PFSK-1 (cell line): ENCODE measurements at regions not wholly inside any gene's neighbourhood (a gene's known extent, or its start where the extent isn't known, plus 50 kb on each side); places are given as distances from the start of the nearest gene placed in this dataset.

ENCODE experiments used
- FOXP2 ChIP-seq: optimal IDR thresholded peaks from 2 replicates; pipeline ENCODE3; 2011; ENCODE audit warnings: borderline replicate concordance, control low read depth, inconsistent platforms; ENCODE audit not compliant: insufficient read depth; ENCODE audit errors: extremely low read length, extremely low read depth
- POLR2AphosphoS5 ChIP-seq: IDR thresholded peaks from 2 replicates; pipeline ENCODE4 v1.6.1; 2012; ENCODE audit warnings: low read depth, mild to moderate bottlenecking, control low read depth, low read length, moderate library complexity
- SIN3A ChIP-seq: IDR thresholded peaks from 2 replicates; pipeline ENCODE4 v1.6.1; 2012; ENCODE audit warnings: mild to moderate bottlenecking, low read length, moderate library complexity, borderline replicate concordance; ENCODE audit not compliant: insufficient read depth
- TAF1 ChIP-seq: IDR thresholded peaks from 2 replicates; pipeline ENCODE4 v1.6.1; 2012; ENCODE audit warnings: low read length, control low read depth, borderline replicate concordance; ENCODE audit not compliant: insufficient read depth
- TF ChIP-seq, protein P1 (sequence below), 2 experiments: IDR thresholded peaks; 2 replicates each; pipeline versions ENCODE4 v1.6.1 to v1.8.0; 2011 to 2012; ENCODE audit warnings: low read depth in 2 of 2, low read length in 2 of 2, control low read depth in 1 of 2, inconsistent platforms in 1 of 2, mild to moderate bottlenecking in 1 of 2, moderate library complexity in 1 of 2; ENCODE audit not compliant: insufficient read depth in 1 of 2

GRCh38 chr6:16836144-16836981 is 75.1 kb upstream of the ATXN1 start:
- TF ChIP-seq TAF1 (no peak), FOXP2 (no peak), SIN3A (no peak), POLR2AphosphoS5 (no peak)
- TF ChIP-seq, protein P1, sequence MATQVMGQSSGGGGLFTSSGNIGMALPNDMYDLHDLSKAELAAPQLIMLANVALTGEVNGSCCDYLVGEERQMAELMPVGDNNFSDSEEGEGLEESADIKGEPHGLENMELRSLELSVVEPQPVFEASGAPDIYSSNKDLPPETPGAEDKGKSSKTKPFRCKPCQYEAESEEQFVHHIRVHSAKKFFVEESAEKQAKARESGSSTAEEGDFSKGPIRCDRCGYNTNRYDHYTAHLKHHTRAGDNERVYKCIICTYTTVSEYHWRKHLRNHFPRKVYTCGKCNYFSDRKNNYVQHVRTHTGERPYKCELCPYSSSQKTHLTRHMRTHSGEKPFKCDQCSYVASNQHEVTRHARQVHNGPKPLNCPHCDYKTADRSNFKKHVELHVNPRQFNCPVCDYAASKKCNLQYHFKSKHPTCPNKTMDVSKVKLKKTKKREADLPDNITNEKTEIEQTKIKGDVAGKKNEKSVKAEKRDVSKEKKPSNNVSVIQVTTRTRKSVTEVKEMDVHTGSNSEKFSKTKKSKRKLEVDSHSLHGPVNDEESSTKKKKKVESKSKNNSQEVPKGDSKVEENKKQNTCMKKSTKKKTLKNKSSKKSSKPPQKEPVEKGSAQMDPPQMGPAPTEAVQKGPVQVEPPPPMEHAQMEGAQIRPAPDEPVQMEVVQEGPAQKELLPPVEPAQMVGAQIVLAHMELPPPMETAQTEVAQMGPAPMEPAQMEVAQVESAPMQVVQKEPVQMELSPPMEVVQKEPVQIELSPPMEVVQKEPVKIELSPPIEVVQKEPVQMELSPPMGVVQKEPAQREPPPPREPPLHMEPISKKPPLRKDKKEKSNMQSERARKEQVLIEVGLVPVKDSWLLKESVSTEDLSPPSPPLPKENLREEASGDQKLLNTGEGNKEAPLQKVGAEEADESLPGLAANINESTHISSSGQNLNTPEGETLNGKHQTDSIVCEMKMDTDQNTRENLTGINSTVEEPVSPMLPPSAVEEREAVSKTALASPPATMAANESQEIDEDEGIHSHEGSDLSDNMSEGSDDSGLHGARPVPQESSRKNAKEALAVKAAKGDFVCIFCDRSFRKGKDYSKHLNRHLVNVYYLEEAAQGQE (IDR thresholded peaks at IDR 0.05; ENCODE audit: insufficient read depth in 1 of 2, low read depth in 2 of 2, low read length in 2 of 2), result no peak

GRCh38 chr6:16834242-16834641 is 73.0 kb upstream of the ATXN1 start:
- TF ChIP-seq POLR2AphosphoS5 (no peak), FOXP2 (no peak), TAF1 (no peak), SIN3A (no peak)
- TF ChIP-seq, protein P1 (IDR thresholded peaks at IDR 0.05; ENCODE audit: insufficient read depth in 1 of 2, low read depth in 2 of 2, low read length in 2 of 2), result no peak

DNA sequence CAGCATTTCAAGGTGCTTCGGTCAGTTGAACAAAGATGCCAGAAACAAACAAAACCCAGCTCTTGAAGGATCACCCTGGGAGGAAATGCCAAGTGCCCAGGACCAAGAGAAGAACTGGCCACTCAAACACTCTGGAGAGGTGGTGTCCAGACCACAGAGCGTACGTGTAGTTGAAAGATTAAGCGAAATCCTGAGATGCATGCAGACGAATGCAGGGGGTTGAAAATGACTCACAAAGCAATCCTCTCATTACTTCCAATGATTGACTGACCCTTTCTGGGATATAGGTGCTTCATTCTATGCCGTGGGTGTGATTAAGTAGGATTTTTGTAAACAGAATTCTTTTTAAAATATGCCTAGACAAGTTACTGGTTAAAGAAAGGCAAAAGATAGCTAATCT is 71.5 kb upstream of the ATXN1 start:
- no peak for TF ChIP-seq SIN3A
- TF ChIP-seq TAF1, result no peak
- no peak for TF ChIP-seq FOXP2
- TF ChIP-seq POLR2AphosphoS5, result no peak
- TF ChIP-seq, protein P1 (IDR thresholded peaks at IDR 0.05; ENCODE audit: insufficient read depth in 1 of 2, low read depth in 2 of 2, low read length in 2 of 2), result no peak

DNA sequence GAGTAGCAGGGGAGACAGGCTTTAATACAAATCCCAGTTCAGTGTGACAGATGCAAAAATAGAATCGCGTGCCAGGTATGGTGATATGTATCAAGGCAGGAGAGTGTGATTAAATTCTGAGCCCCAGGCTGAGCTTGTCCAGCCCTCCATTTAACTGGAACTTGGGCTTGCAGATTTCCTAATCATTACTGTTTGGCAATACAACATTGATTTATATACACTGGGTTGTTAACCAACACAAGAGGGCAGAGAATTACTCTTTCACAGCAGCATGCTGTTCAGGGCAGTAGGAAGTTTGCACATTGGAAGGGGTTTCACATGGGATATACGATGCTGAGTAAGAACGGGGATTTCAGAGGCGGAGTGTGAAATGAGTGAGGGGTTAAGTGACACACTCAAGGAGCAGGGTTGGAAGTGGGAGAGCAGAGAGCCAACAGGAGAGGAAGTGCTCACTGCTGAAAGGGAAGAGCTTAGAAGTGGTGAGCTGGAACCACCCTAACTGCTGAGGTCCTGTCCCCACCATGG is 70.8 kb upstream of the ATXN1 start:
- TF ChIP-seq TAF1 (no peak), SIN3A (no peak), POLR2AphosphoS5 (no peak), FOXP2 (no peak)
- TF ChIP-seq, protein P1 (IDR thresholded peaks at IDR 0.05; ENCODE audit: insufficient read depth in 1 of 2, low read depth in 2 of 2, low read length in 2 of 2), result no peak
